Panc1 (cell line): ENCODE measurements at regions not wholly inside any gene's neighbourhood (a gene's known extent, or its start where the extent isn't known, plus 50 kb on each side); places are given as distances from the start of the nearest gene placed in this dataset.

Experiments used
- POLR2AphosphoS5 ChIP-seq: IDR thresholded peaks from 2 replicates; pipeline ENCODE4 v1.6.1; 2012; ENCODE audit warnings: mild to moderate bottlenecking, low read depth, low read length, moderate library complexity
- SIN3A ChIP-seq: IDR thresholded peaks from 2 replicates; pipeline ENCODE4 v1.6.1; 2012; ENCODE audit warnings: low read depth, mild to moderate bottlenecking, low read length, moderate library complexity, borderline replicate concordance; ENCODE audit not compliant: insufficient read depth
- TCF7L2 ChIP-seq: IDR thresholded peaks from 2 replicates; pipeline ENCODE4 v1.6.1; 2011; ENCODE audit warnings: mild to moderate bottlenecking, low read depth, low read length, inconsistent platforms
- TF ChIP-seq, protein P1 (sequence below): fragments of 450-650 bp; IDR thresholded peaks from 2 replicates; pipeline ENCODE4 v1.5.1; 2017; ENCODE audit warnings: mild to moderate bottlenecking
- TF ChIP-seq, protein P2 (sequence below), 2 experiments: IDR thresholded peaks; 2 replicates each; pipeline ENCODE4 v1.6.1; 2011 to 2012; ENCODE audit warnings: low read depth in 2 of 2, control low read depth in 1 of 2, low read length in 1 of 2, mild to moderate bottlenecking in 1 of 2, moderate library complexity in 1 of 2; ENCODE audit not compliant: insufficient read depth in 1 of 2

DNA sequence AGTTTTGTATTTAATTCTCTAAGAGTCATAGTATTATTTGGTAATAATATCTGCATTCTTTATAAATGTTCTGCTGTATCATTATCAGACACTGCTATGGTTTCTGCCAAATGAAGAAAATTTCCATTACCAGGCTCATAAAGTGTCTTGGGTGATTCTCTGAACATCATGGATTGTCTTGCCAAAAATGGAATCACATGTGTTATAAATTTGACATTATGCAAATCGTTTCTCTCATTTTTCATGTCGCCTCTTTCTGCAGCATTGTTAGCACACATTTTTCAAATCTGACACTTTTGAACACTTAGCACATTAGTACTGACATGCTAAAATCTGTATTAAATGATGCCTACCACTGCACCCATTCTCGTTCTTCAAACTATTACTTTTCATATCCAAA lies 74.2 kb upstream of the NEK7 start:
- TF ChIP-seq, protein P1, sequence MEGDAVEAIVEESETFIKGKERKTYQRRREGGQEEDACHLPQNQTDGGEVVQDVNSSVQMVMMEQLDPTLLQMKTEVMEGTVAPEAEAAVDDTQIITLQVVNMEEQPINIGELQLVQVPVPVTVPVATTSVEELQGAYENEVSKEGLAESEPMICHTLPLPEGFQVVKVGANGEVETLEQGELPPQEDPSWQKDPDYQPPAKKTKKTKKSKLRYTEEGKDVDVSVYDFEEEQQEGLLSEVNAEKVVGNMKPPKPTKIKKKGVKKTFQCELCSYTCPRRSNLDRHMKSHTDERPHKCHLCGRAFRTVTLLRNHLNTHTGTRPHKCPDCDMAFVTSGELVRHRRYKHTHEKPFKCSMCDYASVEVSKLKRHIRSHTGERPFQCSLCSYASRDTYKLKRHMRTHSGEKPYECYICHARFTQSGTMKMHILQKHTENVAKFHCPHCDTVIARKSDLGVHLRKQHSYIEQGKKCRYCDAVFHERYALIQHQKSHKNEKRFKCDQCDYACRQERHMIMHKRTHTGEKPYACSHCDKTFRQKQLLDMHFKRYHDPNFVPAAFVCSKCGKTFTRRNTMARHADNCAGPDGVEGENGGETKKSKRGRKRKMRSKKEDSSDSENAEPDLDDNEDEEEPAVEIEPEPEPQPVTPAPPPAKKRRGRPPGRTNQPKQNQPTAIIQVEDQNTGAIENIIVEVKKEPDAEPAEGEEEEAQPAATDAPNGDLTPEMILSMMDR, result no peak
- no peak for TF ChIP-seq POLR2AphosphoS5
- no peak for TF ChIP-seq SIN3A
- no peak for TF ChIP-seq TCF7L2
- TF ChIP-seq, protein P2, sequence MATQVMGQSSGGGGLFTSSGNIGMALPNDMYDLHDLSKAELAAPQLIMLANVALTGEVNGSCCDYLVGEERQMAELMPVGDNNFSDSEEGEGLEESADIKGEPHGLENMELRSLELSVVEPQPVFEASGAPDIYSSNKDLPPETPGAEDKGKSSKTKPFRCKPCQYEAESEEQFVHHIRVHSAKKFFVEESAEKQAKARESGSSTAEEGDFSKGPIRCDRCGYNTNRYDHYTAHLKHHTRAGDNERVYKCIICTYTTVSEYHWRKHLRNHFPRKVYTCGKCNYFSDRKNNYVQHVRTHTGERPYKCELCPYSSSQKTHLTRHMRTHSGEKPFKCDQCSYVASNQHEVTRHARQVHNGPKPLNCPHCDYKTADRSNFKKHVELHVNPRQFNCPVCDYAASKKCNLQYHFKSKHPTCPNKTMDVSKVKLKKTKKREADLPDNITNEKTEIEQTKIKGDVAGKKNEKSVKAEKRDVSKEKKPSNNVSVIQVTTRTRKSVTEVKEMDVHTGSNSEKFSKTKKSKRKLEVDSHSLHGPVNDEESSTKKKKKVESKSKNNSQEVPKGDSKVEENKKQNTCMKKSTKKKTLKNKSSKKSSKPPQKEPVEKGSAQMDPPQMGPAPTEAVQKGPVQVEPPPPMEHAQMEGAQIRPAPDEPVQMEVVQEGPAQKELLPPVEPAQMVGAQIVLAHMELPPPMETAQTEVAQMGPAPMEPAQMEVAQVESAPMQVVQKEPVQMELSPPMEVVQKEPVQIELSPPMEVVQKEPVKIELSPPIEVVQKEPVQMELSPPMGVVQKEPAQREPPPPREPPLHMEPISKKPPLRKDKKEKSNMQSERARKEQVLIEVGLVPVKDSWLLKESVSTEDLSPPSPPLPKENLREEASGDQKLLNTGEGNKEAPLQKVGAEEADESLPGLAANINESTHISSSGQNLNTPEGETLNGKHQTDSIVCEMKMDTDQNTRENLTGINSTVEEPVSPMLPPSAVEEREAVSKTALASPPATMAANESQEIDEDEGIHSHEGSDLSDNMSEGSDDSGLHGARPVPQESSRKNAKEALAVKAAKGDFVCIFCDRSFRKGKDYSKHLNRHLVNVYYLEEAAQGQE (IDR thresholded peaks at IDR 0.05; ENCODE audit: insufficient read depth in 1 of 2, low read depth in 2 of 2, low read length in 1 of 2), result no peak
